GM19239 (cell line): ENCODE measurements at regions not wholly inside any gene's neighbourhood (a gene's known extent, or its start where the extent isn't known, plus 50 kb on each side); places are given as distances from the start of the nearest gene placed in this dataset.

ENCODE experiments used
- DNase-seq: peaks from one replicate; pipeline ENCODE4 v3.0.0; 2011; ENCODE audit warnings: low spot score; ENCODE audit not compliant: insufficient read length
- FAIRE-seq: peaks from 2 replicates; lab custom pipeline; 2011; peaks lifted over from hg19 to GRCh38; lab: Jason Lieb, UNC

DNA sequence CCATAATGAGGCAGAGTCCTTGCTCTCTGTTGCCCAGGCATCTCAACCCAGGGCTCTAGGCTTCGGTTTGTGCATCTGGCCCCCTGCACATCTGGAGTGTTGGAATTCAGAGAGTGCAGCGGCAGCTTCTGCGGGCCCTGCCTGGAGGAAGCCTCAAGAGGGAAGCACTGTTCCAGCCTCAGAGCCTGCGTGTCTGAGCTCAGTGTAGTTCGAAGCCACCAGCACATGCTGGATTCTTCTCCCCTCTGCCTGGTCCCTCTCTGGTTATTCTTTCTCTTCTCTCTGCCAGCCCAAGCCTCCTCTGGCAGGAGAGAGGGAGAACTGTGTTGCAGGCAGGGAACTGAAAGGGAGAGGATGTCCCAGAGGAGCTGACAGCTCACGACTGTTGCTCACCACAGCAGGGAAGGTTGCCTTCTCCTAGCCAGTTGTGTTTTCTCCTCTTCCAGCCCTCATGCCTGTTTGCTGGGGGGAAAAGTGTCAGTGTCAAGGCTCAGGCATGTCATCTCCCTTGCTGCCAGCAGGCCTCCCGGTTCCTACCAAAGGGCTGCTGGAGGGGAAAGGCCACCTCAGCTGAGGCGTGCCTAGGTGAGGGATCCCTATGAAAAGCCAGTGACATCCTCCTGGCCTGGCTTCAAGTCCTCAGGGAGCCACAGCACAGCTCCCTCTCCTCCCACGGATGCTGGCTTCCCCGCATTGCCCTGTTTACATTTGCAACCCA lies 126.0 kb upstream of the LRFN2 start:
- DNase-seq = no peak
- no peak for FAIRE-seq

DNA sequence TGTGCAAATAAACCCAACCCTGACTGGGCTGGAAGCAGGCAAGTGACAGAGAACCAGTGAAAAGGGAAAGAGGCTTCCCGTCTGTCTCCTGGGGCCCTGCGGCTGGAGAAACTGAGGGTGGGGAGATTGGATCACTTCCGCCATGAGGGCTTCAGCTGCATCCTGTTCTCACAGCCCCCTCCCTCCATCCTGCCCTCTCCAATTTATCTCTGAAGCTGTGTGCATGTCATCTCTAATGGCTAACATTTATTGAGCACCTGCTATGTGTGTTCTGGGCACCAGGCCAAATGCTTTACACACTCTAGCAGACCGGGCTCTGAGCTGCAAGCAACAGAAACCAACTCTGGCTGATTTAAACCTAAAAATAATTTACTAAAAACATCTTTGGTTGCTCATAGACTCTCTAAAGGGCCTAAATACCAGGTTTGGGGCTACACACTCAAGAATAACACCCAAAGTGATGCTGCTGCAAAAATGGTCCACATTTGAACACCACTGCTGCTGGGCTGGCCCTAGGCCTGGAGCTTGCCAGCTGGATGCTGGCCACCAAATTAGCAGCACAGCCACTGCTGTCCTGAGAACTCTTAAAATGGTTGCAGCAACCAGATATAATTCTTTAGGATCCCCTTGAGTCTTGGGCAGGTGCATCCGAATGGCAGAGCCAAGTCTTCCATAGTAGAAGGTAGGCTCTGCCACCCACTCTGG lies 123.6 kb upstream of the LRFN2 start:
- no peak for DNase-seq
- no peak for FAIRE-seq

DNA sequence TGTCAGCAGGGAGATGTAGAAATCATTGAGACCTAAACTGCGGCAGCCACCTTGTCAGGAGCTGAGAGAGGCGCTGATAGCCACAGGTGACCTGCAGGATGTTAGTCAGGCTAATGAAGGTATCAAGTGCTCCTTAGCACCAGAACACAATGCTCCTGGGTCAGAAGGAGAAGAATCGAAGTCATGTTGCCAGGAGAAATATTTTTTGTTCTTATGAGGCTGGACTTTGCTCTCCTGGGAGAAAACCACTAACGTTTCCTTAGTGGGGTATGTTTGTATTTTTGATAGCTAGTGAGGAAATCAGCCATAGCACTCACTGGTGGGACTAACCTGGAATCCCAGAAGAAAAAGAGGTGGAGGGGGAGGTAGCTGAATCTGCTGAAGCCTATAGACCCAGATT lies 120.9 kb upstream of the LRFN2 start:
- no peak for FAIRE-seq

DNA sequence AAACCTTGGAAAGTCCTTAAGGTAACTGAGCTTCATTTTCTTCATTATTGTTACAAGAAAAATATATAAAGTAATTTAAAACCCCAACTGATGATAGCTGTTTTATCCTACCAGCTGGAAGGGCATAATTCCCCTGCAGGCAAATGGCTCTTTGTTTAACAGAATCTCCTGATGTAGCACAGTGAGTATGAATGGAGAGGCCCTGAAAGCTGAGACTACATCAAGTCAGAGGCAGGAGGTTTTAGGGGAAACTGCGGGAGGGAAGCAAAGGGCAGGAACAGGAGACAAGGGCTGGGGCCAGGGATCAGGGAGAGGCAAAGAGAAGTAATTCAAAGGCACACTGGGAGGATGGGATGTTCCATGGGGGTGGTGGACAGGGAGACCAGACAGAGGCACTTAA lies 119.0 kb upstream of the LRFN2 start:
- no peak for DNase-seq

More for the DNA sequence above, 120.9 kb upstream of the LRFN2 start:
- DNase-seq = no peak

DNA sequence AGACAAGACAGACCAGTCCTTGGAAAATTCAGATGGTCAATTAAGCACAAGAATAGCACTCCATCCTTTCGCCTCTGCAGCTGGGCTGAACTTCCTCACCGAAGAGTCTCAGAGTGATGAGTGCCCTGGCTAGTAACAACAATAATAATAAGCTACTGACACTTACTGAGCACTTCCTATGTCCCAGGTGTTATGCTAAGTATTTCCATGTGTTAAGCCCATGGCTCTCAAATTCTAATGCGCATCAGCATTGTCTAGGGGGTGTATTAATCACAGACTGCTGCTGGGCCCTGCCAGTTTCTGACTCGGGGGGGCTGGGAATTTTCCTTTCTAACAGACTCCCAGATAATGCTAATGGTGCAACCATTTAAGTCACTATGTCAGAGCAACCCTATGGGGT lies 118.2 kb upstream of the LRFN2 start:
- FAIRE-seq (no peak), DNase-seq (no peak)

More for the DNA sequence above, 119.0 kb upstream of the LRFN2 start:
- no peak for FAIRE-seq

DNA sequence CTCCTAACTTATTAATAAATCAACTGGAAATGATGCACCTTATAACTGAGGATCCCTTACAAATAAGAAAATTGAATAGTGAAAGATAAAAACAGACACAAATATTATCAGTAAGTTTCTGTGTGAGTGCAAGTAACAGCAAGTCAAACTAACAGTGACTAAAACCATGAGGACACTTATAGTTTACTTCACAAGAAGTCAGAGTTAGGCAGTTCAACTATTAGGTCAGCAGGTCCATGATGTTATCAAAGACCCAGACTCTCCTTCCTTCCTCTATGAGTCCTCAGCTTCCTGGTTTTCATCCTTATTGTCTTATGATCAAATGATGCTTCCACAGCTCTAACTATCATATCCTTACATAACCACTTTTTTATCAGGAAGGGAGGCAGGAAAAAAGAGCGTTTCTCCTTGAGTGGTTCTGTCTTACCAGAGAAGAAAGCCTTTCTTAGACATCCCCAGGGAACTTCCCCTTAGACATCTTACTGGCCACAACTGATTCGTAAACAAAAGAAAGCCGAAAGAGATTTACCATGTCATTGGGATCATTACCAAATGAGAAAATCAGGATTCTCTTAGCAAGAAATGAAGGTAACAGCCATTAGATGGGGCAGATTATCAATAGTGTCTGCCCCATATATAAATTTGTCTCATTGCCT lies 114.3 kb upstream of the LRFN2 start:
- DNase-seq (no peak), FAIRE-seq (no peak)

DNA sequence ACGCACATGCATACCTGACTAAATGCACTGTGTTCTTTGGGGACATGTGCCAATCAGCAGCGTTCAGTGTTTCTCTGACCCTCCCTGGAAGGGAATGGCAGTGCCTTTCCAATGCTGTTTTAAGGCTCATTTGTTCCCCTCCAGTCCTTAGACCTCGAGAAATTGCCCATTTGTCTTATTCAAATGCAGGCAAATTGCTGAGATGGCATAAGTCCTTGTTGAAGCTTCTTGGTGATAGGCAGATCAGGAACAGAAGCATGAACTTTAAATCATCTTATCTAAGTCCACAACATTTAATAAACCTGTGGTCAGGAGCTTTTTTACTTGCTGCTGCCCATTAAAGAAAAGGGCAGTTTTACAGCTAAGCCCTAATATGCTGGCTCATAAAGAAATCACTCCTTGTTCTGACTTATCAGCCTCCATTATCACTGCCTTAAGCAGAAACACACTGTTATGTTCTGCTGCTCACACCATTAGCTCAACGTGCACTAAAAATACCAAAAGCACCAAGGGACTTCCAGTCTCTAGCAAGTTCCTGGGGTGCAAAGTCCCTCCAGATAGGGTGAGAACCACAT lies 112.9 kb upstream of the LRFN2 start:
- FAIRE-seq = no peak
- DNase-seq = no peak

DNA sequence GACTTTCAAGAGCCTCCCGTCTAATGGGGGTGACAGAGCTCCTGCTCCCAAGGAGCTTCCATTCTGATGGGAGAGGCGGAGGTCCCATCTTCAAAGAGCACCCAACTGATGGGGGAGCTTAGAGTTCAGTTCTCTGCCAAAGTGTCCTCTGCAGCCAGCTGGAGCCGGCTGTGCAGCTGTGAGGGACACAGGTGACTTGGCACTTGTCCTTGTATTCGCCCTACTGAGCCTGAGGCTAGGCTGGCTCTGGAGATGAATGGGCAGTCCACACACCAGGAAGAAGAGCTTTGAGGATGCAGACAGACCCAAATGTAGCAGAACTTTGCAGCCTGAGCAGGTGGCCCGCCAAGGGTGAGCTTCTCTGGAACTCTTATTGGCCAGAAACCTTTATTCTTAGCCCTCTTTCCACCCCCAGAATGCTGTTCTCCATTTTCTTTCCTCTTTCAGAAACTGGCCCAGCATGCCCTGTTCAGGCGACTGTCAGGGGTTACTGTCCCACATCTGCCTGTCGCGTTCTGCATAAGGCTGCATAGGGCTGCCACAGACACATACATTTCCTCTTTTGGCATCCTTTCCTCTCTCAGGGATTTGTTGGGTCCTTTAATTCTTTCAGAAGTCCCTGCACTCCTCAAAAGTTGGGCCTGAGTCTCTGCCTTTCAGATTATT lies 108.7 kb upstream of the LRFN2 start:
- DNase-seq (no peak), FAIRE-seq (no peak)

DNA sequence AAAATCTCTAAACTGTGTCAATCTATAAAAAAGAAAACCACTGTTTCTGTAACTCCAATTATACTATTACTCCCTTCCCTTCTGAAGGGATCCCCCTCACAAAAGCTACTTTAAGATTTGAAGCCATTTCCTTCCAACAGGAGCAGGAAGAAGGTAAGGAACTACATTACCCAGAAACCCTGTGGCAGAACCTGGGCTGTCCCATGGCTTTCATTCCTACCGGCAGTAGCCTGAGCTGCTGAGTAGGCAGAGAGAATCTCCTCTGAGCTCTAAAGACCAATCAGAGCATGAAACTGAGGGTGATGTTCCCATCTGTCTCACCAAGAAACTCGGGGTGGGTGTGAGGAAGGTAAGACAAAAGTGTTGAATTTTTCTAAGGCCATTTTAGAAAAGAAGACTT lies 108.0 kb upstream of the LRFN2 start:
- DNase-seq (no peak), FAIRE-seq (no peak)

DNA sequence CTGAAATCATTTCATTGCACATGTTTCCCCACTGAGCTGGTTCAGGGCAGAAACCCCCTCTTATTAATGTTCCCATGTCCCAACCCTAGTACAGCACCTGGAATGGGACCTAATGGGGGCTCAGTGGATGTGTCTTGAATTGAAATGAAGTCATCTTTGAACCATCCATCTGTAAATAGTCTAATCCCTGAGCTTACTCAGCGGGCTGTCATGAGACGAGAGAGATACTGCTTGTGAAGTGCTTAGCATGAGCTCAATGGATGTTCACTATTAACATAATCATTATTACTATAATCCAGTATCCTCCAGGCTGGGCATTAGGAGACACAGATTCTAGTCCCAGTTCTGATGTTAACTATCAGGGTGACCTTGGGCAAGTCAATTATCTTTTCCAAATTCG lies 106.6 kb upstream of the LRFN2 start:
- FAIRE-seq = no peak

DNA sequence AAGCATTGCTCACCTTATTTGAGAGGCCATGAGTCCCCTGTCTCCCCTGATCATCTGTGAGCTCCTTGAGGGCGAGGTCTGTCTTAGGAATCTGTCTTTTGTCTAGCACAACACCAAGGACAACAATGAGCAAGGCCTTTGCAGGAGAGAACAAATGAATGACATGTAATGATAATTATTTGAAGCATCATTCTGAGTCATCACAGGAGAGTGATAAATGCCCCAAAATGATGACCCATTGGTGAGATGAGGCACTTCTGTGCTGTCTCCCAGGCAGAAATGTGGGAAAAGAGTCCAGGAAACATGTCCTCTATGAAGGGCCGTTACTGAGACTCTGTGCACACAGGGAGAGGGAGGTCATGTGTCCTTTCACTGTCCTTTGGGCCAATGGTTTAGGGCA lies 105.2 kb upstream of the LRFN2 start:
- DNase-seq = no peak
- no peak for FAIRE-seq

More for the DNA sequence above, 106.6 kb upstream of the LRFN2 start:
- DNase-seq = no peak

DNA sequence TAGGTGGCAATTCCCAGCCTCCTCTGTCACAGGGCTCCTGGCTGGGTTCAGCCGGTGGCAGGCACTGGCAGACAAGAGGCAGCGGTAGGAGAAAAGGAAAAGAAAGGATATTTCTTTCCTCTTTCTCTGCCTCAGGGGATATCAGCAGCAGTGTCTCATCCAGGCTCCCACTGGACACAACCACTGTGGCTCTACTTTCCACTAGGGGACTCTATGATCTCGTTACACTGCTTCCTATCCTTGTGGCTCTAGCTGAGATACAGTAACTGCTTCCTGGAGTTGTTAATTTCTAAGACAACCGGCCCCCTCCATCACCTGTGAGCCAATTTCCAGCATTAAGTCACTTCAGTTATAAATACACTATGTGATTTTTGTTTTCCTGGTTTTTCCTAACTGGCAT lies 102.0 kb upstream of the LRFN2 start:
- no peak for DNase-seq
- no peak for FAIRE-seq

DNA sequence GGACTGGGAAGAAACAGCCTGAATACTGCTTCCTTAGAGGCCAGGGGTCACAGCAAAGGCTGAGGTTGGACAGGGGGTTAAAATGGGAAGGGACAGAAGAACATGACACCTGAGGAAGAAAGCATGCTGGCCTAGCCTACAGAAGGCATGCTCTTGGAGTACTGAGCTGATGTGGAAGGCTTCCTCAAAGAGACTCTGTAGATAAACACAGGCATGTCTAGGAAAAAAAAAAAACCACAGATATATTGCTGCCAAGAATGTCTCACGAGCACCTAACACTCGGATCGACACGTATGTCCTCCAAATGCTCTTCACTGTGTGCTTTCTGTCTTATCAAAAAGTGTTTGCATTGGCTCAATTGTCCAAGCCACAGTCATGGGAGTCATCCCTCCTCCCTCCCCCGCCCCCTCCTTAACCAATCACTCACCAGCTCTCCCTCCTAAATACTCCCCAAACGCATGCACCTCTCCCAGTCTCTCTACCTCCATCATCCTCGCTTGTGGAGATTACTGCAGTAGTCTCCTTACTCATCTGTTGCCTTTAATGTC lies 101.1 kb upstream of the LRFN2 start:
- DNase-seq = no peak
- no peak for FAIRE-seq

DNA sequence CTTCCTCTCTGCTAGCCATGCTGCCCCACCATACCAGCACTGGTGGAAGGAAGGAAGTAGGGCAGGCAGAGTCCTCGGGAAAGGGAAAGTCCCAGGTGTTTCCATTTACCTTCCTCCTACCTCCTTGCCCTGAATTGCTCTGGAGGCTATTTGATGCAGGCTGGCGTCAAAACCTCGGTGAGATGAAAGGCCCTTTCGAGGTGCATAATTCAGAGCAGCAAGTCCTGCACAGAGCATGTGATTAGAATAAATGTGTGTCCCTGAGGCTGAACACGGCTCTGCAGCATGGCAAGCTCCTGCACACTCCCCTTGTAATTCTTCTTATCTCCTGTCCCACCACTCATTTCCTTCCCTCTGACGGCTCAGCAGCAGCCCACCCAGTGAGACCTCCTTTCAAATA lies 98.7 kb upstream of the LRFN2 start:
- FAIRE-seq = no peak
- DNase-seq = no peak

DNA sequence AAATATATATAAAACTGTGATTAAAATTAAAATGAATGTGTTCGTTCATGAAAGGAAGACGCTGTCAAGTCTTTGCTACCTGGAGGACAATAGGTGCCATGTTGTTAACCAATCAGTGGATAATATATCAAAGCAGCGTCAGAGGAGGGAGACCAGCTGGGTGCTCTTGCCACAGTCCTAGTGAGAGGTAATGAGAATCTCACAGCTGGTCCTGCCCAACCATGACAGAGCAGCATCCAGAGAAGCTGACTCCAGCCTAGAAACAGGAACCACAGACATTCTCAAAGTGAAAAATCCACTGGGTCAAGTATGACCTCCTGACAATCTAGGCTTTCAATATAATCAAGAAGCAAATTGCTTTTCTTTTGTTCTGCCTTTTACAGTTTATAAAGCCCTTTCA lies 94.5 kb upstream of the LRFN2 start:
- FAIRE-seq (no peak), DNase-seq (no peak)

DNA sequence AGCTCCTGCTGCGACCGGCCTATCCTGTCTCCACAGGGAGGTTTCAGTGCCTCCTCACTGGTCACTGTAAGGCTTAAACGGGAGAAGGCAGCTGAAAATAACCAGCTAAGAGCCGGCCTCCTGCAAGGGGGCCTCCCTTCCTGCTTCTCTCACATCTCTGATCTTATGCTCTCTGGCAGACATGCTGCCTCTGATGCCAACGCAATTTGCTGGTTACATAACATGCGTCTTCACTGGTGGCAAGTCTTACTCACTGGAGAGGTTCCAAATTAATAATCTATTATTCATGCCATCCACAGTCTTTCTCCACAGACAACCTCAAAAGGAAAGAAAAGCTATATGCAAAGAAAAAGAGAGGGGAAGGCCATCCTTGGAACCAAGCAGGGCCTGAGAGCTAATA lies 91.8 kb upstream of the LRFN2 start:
- FAIRE-seq (no peak), DNase-seq (no peak)

DNA sequence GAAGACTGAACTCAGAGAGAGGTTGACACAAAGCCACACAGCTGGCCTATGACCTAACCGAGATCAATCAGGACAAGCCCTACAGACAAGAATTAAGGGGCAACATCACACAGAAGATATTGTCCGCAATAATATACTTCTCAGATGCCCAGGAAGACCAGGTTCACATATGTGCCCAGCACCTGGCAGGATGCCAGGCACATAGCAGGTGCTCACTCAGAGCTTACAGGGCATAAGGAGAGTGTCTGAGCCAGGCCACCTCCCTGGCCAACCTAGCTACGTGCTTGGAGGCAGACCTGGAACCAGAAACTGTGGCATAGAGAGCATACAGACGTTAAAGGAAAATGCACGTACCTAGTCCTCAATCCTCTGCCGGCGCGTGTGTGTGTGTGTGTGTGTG lies 87.0 kb upstream of the LRFN2 start:
- DNase-seq = no peak

DNA sequence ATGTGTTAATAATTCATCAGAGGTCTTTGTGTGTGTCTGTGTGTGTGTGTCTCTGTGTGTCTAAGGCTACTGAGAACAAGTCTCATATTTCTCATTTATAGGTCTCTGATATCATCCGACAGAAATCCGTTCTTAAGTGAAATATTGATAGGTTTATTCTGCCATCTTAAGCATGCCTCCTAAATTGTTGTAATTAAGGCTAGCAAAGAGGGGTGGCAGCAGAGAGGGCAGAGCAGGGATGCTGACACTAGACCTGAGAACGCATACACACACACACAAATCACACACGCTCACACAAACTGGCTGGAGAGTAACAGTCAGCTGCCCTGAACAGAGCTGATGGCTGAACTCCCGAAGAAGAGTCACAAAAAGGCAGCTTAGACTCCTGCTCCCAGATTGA lies 84.9 kb upstream of the LRFN2 start:
- no peak for FAIRE-seq
- DNase-seq = no peak

More for the DNA sequence above, 87.0 kb upstream of the LRFN2 start:
- FAIRE-seq = no peak

DNA sequence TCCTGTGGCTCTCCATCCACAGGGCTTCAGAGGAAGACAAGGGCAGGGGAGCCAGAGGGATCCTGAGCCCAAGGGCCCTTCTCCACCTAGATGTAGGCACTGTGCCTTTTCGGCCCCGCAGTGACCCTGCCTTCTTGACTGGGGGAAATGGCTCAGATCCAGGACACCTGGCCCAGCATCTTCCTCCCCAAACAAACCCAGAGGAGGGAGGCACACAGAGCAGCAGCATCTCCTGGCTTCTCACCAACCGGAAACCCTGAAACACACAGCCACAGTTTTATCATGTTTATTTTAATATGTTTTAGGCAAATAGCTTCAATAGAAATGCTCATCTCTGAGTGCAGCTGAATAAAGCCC lies 84.5 kb upstream of the LRFN2 start:
- DNase-seq = no peak

DNA sequence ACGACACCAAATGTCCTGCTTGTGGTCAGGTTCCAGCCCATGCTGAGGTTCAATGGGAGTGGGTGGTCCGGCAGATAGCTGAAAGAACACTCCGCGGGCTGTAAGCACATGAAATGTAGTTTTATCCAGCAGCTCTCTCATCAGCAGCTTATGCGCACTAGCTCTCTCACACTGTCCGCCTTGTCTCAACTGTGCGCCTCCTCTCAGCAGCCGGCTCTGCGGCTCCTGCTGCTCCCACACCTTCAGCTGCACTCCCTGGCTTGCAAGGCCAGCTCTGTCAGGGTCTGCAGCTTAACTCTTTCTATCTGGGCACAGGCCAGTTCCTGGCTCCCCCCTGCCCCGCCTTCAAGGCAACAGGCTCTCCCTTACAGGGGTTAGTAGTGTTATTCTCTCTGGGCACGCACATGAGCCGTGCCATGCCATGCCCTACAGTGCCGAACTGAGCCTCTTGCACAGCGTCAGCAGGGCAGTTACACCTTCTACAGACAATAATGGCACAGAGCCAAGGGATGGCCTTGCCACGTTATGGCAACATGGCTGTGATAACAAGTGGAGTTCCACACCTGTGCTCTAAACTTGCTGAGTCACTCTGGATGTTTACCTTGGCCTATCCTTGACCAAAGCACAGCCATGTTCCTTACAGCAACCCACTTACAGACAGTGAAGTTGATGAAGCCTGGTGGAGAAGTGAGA lies 84.0 kb upstream of the LRFN2 start:
- FAIRE-seq (no peak), DNase-seq (no peak)

More for the DNA sequence above, 84.5 kb upstream of the LRFN2 start:
- FAIRE-seq = no peak
